ENCODE measurements at regions not wholly inside any gene's neighbourhood (a gene's known extent, or its start where the extent isn't known, plus 50 kb on each side); places are given as distances from the start of the nearest gene placed in this dataset.

- ATAC-seq (ENCODE audit: low FRiP score) (no peak), DNase-seq (ENCODE audit: low spot score) (no peak)
- no peak for TF ChIP-seq CTCF (IDR thresholded peaks at IDR 0.05)
Measured at GRCh38 chr13:31869582-31869981, 130.3 kb downstream of the RXFP2 start.

GRCh38 chr13:31870511-31870910 is 131.2 kb downstream of the RXFP2 start:
- ATAC-seq (ENCODE audit: low FRiP score) (no peak), DNase-seq (ENCODE audit: low spot score) (no peak)
- TF ChIP-seq CTCF (IDR thresholded peaks at IDR 0.05) = no peak

DNA sequence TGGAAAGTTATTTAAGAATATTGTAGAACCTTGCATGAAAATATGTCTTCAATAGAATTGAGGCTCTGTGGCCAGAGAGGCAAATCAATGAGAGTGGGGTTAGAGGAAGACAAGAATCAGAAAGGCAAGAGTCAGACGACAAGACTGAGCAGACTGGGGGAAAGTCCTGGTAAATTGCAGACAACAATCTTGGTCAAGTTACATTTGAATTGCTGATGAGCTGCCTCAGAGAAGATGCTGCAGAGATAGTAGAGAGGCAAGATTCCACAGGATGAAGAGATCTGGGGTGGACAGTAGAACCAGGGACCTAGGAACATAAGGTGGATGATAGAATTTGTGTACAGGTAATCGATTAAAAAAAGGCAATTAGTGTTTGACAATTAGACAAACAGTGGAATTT is 133.8 kb downstream of the RXFP2 start:
- ATAC-seq (ENCODE audit: low FRiP score) (no peak), DNase-seq (ENCODE audit: low spot score) (no peak)
- no peak for TF ChIP-seq CTCF (IDR thresholded peaks at IDR 0.05)

DNA sequence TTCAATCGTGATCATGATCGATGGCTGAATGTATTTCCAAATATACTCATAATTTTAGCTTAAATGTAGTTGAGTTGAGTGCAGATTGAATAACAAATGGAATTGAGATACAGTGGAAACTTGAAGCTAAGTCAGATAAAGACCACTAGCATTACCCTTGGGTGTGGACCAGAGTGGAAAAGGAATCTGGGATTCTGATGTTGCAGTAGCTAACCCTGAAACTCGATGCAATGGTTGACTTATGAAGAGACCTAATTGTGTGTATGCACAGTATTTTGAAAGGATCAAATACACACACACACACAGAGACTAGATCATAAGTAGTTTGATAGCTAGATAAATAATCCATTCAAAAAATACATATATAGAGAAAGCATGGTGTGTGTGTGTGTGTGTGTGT is 135.8 kb downstream of the RXFP2 start:
- no peak for ATAC-seq (ENCODE audit: low FRiP score)
- no peak for TF ChIP-seq CTCF (IDR thresholded peaks at IDR 0.05)
- DNase-seq (ENCODE audit: low spot score) = no peak

GRCh38 chr13:31878052-31878451 is 138.7 kb downstream of the RXFP2 start:
- DNase-seq (ENCODE audit: low spot score) (no peak), ATAC-seq (ENCODE audit: low FRiP score) (no peak)
- TF ChIP-seq CTCF (IDR thresholded peaks at IDR 0.05) = no peak

- TF ChIP-seq CTCF (IDR thresholded peaks at IDR 0.05) = no peak
- DNase-seq (ENCODE audit: low spot score) = no peak
Measured at GRCh38 chr13:31878495-31878894, 139.2 kb downstream of the RXFP2 start.

GRCh38 chr13:31878955-31879354 is 139.6 kb downstream of the RXFP2 start:
- TF ChIP-seq CTCF (IDR thresholded peaks at IDR 0.05) = no peak
- ATAC-seq (ENCODE audit: low FRiP score) (no peak), DNase-seq (ENCODE audit: low spot score) (no peak)

More at GRCh38 chr13:31878495-31878894, 139.2 kb downstream of the RXFP2 start:
- ATAC-seq (ENCODE audit: low FRiP score) = no peak

All from omental fat pad (tissue), 3 donors.